Endodermal cell (in vitro differentiated cells): ENCODE measurements at regions not wholly inside any gene's neighbourhood (a gene's known extent, or its start where the extent isn't known, plus 50 kb on each side); places are given as distances from the start of the nearest gene placed in this dataset.

Experiments
- DNase-seq: peaks from one replicate; pipeline ENCODE4 v3.0.0-alpha.2; 2017
- H3K27ac ChIP-seq: 2 replicates; pipeline ENCODE4 v1.5.1; 2013; ENCODE audit warnings: mild to moderate bottlenecking, low read depth, low read length, moderate library complexity
- H3K27me3 ChIP-seq: 2 replicates; pipeline ENCODE4 v1.6.1; 2013; ENCODE audit warnings: mild to moderate bottlenecking, low read length, moderate library complexity; ENCODE audit not compliant: insufficient read depth, control insufficient read depth, poor library complexity, severe bottlenecking
- H3K36me3 ChIP-seq: 2 replicates; pipeline ENCODE4 v1.7.0; 2013; ENCODE audit warnings: mild to moderate bottlenecking, low read length, moderate library complexity; ENCODE audit not compliant: control insufficient read depth, insufficient read depth
- H3K4me1 ChIP-seq: one replicate; pipeline ENCODE4 v1.7.0; 2013; ENCODE audit warnings: low read length; ENCODE audit not compliant: control insufficient read depth, insufficient read depth
- H3K4me3 ChIP-seq: 2 replicates; pipeline ENCODE4 v1.5.1; 2013; ENCODE audit warnings: mild to moderate bottlenecking, low read length, moderate library complexity
- H3K9ac ChIP-seq: 2 replicates; pipeline ENCODE4 v1.6.1; 2013; ENCODE audit warnings: mild to moderate bottlenecking, low read length, moderate library complexity; ENCODE audit not compliant: poor library complexity, severe bottlenecking; ENCODE audit errors: extremely low read depth
- H3K9me3 ChIP-seq: 2 replicates; pipeline ENCODE4 v1.6.1; 2013; ENCODE audit warnings: mild to moderate bottlenecking, low read length, moderate library complexity; ENCODE audit not compliant: control insufficient read depth
- H3K27ac Mint-ChIP-seq: 2 replicates; pipeline ENCODE4 v1.8.0; 2020; ENCODE audit warnings: mixed read lengths
- H3K27me3 Mint-ChIP-seq: 2 replicates; pipeline ENCODE4 v1.8.0; 2021; ENCODE audit warnings: mild to moderate bottlenecking, mixed read lengths; ENCODE audit not compliant: insufficient read depth
- H3K36me3 Mint-ChIP-seq: 2 replicates; pipeline ENCODE4 v1.8.0; 2020; ENCODE audit warnings: low read depth, mixed read lengths
- H3K4me1 Mint-ChIP-seq: 2 replicates; pipeline ENCODE4 v1.8.0; 2020; ENCODE audit warnings: mixed read lengths
- H3K4me3 Mint-ChIP-seq: 2 replicates; pipeline ENCODE4 v1.8.0; 2020; ENCODE audit warnings: mild to moderate bottlenecking, moderate library complexity, mixed read lengths
- H3K9me3 Mint-ChIP-seq: 2 replicates; pipeline ENCODE4 v1.8.0; 2020; ENCODE audit warnings: mild to moderate bottlenecking, mixed read lengths
- CTCF ChIP-seq: fragments of 200-600 bp; sonication (generic); conservative IDR thresholded peaks from 2 replicates; pipeline ENCODE4 v1.5.0; 2021; ENCODE audit warnings: antibody characterized with exemption, mild to moderate bottlenecking
- WGBS, 2 experiments: methylation state at CpG; one replicate each; pipeline versions ENCODE4 v1.1.5 to v1.1.7; 2013; ENCODE audit warnings: missing lambda C conversion rate in 2 of 2, mixed read lengths in 1 of 2; ENCODE audit not compliant: insufficient coverage in 1 of 2, insufficient read length in 1 of 2; 5-methylcytosine and 5-hydroxymethylcytosine counted together

- Mint-ChIP-seq H3K4me3 (no peak overlapping the region), H3K36me3 (no peaks in the 10 kb centered on the region), H3K9me3 (peaks cover 3% of the 10 kb centered on the region), H3K4me1 (no peaks in the 10 kb centered on the region), H3K27me3 (no peaks in the 10 kb centered on the region), H3K27ac (no peak overlapping the region)
- no peak for DNase-seq
- Histone ChIP-seq H3K36me3 (no peaks in the 10 kb centered on the region), H3K4me1 (no peaks in the 10 kb centered on the region), H3K9ac (no peak overlapping the region), H3K27ac (no peak overlapping the region), H3K4me3 (no peak overlapping the region), H3K27me3 (no peaks in the 10 kb centered on the region), H3K9me3 (no peaks in the 10 kb centered on the region)
- TF ChIP-seq CTCF, result no peak
These were observed 1556.8 kb upstream of the MIR17HG start for GRCh38 chr13:89790696-89791095.

GRCh38 chr13:89791971-89792630 is 1555.4 kb upstream of the MIR17HG start:
- no peak overlapping the region for H3K4me3 Mint-ChIP-seq
- WGBS, 2 experiments, result 87 to 89% methylated on average over 1 to 2 of the region's 2 CpGs

GRCh38 chr13:89796196-89796595 is 1551.3 kb upstream of the MIR17HG start:
- Mint-ChIP-seq H3K27ac (no peak overlapping the region), H3K4me3 (no peak overlapping the region), H3K36me3 (no peaks in the 10 kb centered on the region), H3K27me3 (no peaks in the 10 kb centered on the region), H3K9me3 (peaks cover 4% of the 10 kb centered on the region), H3K4me1 (peaks cover 1% of the 10 kb centered on the region)
- no peak for TF ChIP-seq CTCF
- no peaks in the 10 kb centered on the region for H3K27me3 ChIP-seq
- H3K4me3 ChIP-seq, result no peak overlapping the region
- no peaks in the 10 kb centered on the region for H3K36me3 ChIP-seq
- WGBS, 2 experiments, result 100% methylated on average over 1 of the region's 4 CpGs; no CpG with 5 or more reads in 1 of the 2 experiments
- H3K9ac ChIP-seq, result no peak overlapping the region
- no peaks in the 10 kb centered on the region for H3K9me3 ChIP-seq
- H3K27ac ChIP-seq, result no peak overlapping the region
- H3K4me1 ChIP-seq, result no peaks in the 10 kb centered on the region
- no peak for DNase-seq

More at GRCh38 chr13:89791971-89792630, 1555.4 kb upstream of the MIR17HG start:
- TF ChIP-seq CTCF, result no peak
- H3K27me3 Mint-ChIP-seq, result no peaks in the 10 kb centered on the region
- Histone ChIP-seq H3K4me3 (no peak overlapping the region), H3K9ac (no peak overlapping the region), H3K27ac (no peak overlapping the region), H3K36me3 (no peaks in the 10 kb centered on the region), H3K4me1 (no peaks in the 10 kb centered on the region), H3K27me3 (no peaks in the 10 kb centered on the region), H3K9me3 (no peaks in the 10 kb centered on the region)
- H3K36me3 Mint-ChIP-seq, result no peaks in the 10 kb centered on the region
- peaks cover 4% of the 10 kb centered on the region for H3K9me3 Mint-ChIP-seq
- H3K27ac Mint-ChIP-seq, result no peak overlapping the region
- DNase-seq, result no peak
- no peaks in the 10 kb centered on the region for H3K4me1 Mint-ChIP-seq
